ENCODE measurements at regions not wholly inside any gene's neighbourhood (a gene's known extent, or its start where the extent isn't known, plus 50 kb on each side); places are given as distances from the start of the nearest gene placed in this dataset.
"Not testable (repeated sequence)": the region's sequence is repeated elsewhere in the genome, so short reads cannot be mapped to it uniquely, and the experiment has no call there.

- no peak for DNase-seq
These were observed 589.5 kb upstream of the LCORL start for GRCh38 chr4:18611026-18611425.

GRCh38 chr4:18608908-18609533, 587.5 kb upstream of the LCORL start:
- no peak for DNase-seq

GRCh38 chr4:18602610-18603009, 581.1 kb upstream of the LCORL start:
- DNase-seq: not testable (repeated sequence)

- DNase-seq: peak; percentile 7 to 16
These were observed 571.9 kb upstream of the LCORL start for GRCh38 chr4:18593297-18594002.

GRCh38 chr4:18582841-18583240, 561.3 kb upstream of the LCORL start:
- no peak for DNase-seq

- no peak for DNase-seq
These were observed 556.8 kb upstream of the LCORL start for GRCh38 chr4:18578307-18578706.

- no peak for DNase-seq
These were observed 550.9 kb upstream of the LCORL start for GRCh38 chr4:18572481-18572880.

- DNase-seq: no peak
These were observed 549.8 kb upstream of the LCORL start for GRCh38 chr4:18571301-18571761.

GRCh38 chr4:18570370-18570769, 548.8 kb upstream of the LCORL start:
- no peak for DNase-seq

GRCh38 chr4:18568600-18568999, 547.0 kb upstream of the LCORL start:
- no peak for DNase-seq

GRCh38 chr4:18566970-18567799, 545.6 kb upstream of the LCORL start:
- DNase-seq: no peak

GRCh38 chr4:18559492-18559891, 537.9 kb upstream of the LCORL start:
- no peak for DNase-seq

GRCh38 chr4:18556402-18556801, 534.8 kb upstream of the LCORL start:
- no peak for DNase-seq

GRCh38 chr4:18540349-18540748, 518.8 kb upstream of the LCORL start:
- no peak for DNase-seq

GRCh38 chr4:18538121-18538520, 516.6 kb upstream of the LCORL start:
- DNase-seq: no peak

GRCh38 chr4:18536428-18536827, 514.9 kb upstream of the LCORL start:
- no peak for DNase-seq

- DNase-seq: no peak
These were observed 514.4 kb upstream of the LCORL start for GRCh38 chr4:18535948-18536347.

GRCh38 chr4:18533262-18533775, 511.8 kb upstream of the LCORL start:
- DNase-seq: no peak

GRCh38 chr4:18531731-18532130, 510.2 kb upstream of the LCORL start:
- DNase-seq: no peak

GRCh38 chr4:18529482-18529881, 507.9 kb upstream of the LCORL start:
- DNase-seq: no peak

- DNase-seq: no peak
These were observed 503.1 kb upstream of the LCORL start for GRCh38 chr4:18524667-18525066.

- no peak for DNase-seq
These were observed 496.5 kb upstream of the LCORL start for GRCh38 chr4:18518098-18518497.

GRCh38 chr4:18513861-18514260, 492.3 kb upstream of the LCORL start:
- DNase-seq: no peak

GRCh38 chr4:18512718-18513117, 491.2 kb upstream of the LCORL start:
- no peak for DNase-seq

Data from NCI-H187 (cell line).